Smooth muscle cell (in vitro differentiated cells): ENCODE measurements at regions not wholly inside any gene's neighbourhood (a gene's known extent, or its start where the extent isn't known, plus 50 kb on each side); places are given as distances from the start of the nearest gene placed in this dataset.
"Not testable (repeated sequence)": the region's sequence is repeated elsewhere in the genome, so short reads cannot be mapped to it uniquely, and the experiment has no call there.

Experiments used
- DNase-seq: peaks from one replicate; lab custom pipeline; 2025; ENCODE audit not compliant: unreplicated experiment; lab: John Stamatoyannopoulos, UW
- H2AFZ ChIP-seq: fragments of 200-600 bp; sonication (generic); 2 replicates; pipeline ENCODE4 v1.6.0; 2016; ENCODE audit warnings: antibody characterized with exemption, low read depth, mild to moderate bottlenecking
- H3F3A ChIP-seq: fragments of 200-600 bp; sonication (generic); 2 replicates; pipeline ENCODE4 v1.6.0; 2017; ENCODE audit warnings: antibody characterized with exemption, low read depth
- H3K27ac ChIP-seq: fragments of 200-600 bp; sonication (generic); 2 replicates; pipeline ENCODE4 v1.5.1; 2016; ENCODE audit warnings: low read depth, mild to moderate bottlenecking
- H3K27me3 ChIP-seq: fragments of 200-600 bp; sonication (generic); 2 replicates; pipeline ENCODE4 v1.6.1; 2016; ENCODE audit warnings: low read depth, mild to moderate bottlenecking
- H3K36me3 ChIP-seq: fragments of 200-600 bp; sonication (generic); 2 replicates; pipeline ENCODE4 v1.5.1; 2016; ENCODE audit warnings: low read depth
- H3K4me1 ChIP-seq: fragments of 200-600 bp; sonication (generic); 2 replicates; pipeline ENCODE4 v1.5.1; 2016; ENCODE audit warnings: low read depth
- H3K4me2 ChIP-seq: fragments of 200-600 bp; sonication (generic); 2 replicates; pipeline ENCODE4 v1.6.0; 2016; ENCODE audit warnings: mild to moderate bottlenecking
- H3K4me3 ChIP-seq: fragments of 200-600 bp; sonication (generic); 2 replicates; pipeline ENCODE4 v1.5.1; 2016; ENCODE audit warnings: mild to moderate bottlenecking
- H3K79me2 ChIP-seq: fragments of 200-600 bp; sonication (generic); 2 replicates; pipeline ENCODE4 v1.6.0; 2016; ENCODE audit warnings: low read depth, mild to moderate bottlenecking
- H3K9ac ChIP-seq: fragments of 200-600 bp; sonication (generic); 2 replicates; pipeline ENCODE4 v1.6.0; 2016; ENCODE audit warnings: low read depth
- H3K9me3 ChIP-seq: fragments of 200-600 bp; sonication (generic); replicated peaks from 2 replicates; pipeline ENCODE4 v1.5.1; 2016; ENCODE audit warnings: low read depth
- H4K20me1 ChIP-seq: fragments of 200-600 bp; sonication (generic); 2 replicates; pipeline ENCODE4 v1.6.0; 2016; ENCODE audit warnings: low read depth
- WGBS: methylation state at CpG from one replicate; pipeline ENCODE4 v1.1.7; 2016; ENCODE audit warnings: low lambda C conversion rate; 5-methylcytosine and 5-hydroxymethylcytosine counted together
- TF ChIP-seq, protein P1 (sequence below): fragments of 200-600 bp; sonication (generic); IDR thresholded peaks from 2 replicates; pipeline ENCODE4 v1.5.1; 2017; ENCODE audit warnings: borderline replicate concordance, mild to moderate bottlenecking, antibody characterized with exemption; ENCODE audit not compliant: insufficient read depth, poor library complexity, severe bottlenecking

GRCh38 chr6:51049983-51050877 is 231.6 kb downstream of the TFAP2B start:
- Histone ChIP-seq H3K9ac (no peak overlapping the region), H3K27ac (peak overlapping the region; percentile 54), H4K20me1 (no peaks in the 10 kb centered on the region), H3K9me3 (no peaks in the 10 kb centered on the region), H3K4me1 (no peaks in the 10 kb centered on the region), H3K4me2 (no peak overlapping the region), H2AFZ (no peak overlapping the region), H3F3A (no peaks in the 10 kb centered on the region), H3K4me3 (no peak overlapping the region), H3K79me2 (no peaks in the 10 kb centered on the region), H3K36me3 (no peaks in the 10 kb centered on the region), H3K27me3 (no peaks in the 10 kb centered on the region)
- WGBS, result 54% methylated on average over 2 of the region's 2 CpGs
- no peak for DNase-seq
- TF ChIP-seq, protein P1, sequence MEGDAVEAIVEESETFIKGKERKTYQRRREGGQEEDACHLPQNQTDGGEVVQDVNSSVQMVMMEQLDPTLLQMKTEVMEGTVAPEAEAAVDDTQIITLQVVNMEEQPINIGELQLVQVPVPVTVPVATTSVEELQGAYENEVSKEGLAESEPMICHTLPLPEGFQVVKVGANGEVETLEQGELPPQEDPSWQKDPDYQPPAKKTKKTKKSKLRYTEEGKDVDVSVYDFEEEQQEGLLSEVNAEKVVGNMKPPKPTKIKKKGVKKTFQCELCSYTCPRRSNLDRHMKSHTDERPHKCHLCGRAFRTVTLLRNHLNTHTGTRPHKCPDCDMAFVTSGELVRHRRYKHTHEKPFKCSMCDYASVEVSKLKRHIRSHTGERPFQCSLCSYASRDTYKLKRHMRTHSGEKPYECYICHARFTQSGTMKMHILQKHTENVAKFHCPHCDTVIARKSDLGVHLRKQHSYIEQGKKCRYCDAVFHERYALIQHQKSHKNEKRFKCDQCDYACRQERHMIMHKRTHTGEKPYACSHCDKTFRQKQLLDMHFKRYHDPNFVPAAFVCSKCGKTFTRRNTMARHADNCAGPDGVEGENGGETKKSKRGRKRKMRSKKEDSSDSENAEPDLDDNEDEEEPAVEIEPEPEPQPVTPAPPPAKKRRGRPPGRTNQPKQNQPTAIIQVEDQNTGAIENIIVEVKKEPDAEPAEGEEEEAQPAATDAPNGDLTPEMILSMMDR, result no peak

- H3F3A ChIP-seq, H4K20me1 ChIP-seq, H3K27me3 ChIP-seq, H3K9ac ChIP-seq, H3K9me3 ChIP-seq, H3K79me2 ChIP-seq, H3K4me1 ChIP-seq, H3K4me3 ChIP-seq, DNase-seq, H2AFZ ChIP-seq, H3K36me3 ChIP-seq, H3K4me2 ChIP-seq, H3K27ac ChIP-seq: not testable (repeated sequence)
- 81% methylated on average over 2 of the region's 2 CpGs for WGBS
These were observed 234.0 kb downstream of the TFAP2B start for GRCh38 chr6:51052716-51053115.

DNA sequence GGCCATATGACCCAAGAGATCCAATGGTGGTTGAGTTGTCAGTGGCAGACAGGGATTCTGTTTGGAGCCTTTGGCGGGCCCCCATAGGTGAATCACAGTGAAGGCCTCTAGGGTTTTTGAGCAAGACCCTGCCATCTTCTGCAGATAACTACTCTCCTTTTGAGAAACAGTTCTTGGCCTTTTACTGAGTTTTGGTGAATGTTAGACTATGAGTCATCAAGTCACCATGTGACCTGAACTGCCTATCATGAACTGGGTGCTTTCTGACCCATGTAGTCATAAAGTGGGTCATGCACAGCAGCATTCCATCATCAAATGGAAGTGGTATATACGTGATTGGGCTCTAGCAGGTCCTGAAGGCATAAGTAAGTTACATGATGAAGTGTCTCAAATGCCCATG is 236.6 kb downstream of the TFAP2B start:
- not testable (repeated sequence) for DNase-seq, H3K79me2 ChIP-seq, H3K36me3 ChIP-seq, H3K27ac ChIP-seq, H3K9me3 ChIP-seq, H3K27me3 ChIP-seq, H2AFZ ChIP-seq, H3F3A ChIP-seq, H3K9ac ChIP-seq, H4K20me1 ChIP-seq, H3K4me3 ChIP-seq, H3K4me1 ChIP-seq, H3K4me2 ChIP-seq
- WGBS, result 84% methylated on average over 2 of the region's 2 CpGs

DNA sequence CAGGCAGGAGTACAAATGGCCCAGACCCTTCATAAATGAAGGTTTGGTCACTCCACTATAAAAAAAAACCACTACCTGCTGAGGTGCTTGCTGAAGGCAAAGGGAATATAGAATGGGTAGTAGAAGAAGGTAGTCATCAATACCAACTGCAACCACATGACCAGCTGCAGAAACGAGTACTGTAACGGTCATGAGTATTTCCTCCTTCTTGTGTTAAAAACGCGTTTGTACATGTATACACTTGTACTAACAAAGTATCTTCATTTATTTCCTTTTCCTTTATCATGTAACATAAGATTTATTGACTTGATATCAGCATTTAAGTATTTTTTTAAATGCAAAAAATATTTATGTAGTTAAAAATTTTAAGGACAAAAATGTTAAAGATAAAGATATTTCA is 238.6 kb downstream of the TFAP2B start:
- H3K4me2 ChIP-seq, result no peak overlapping the region
- H3K4me1 ChIP-seq, result no peaks in the 10 kb centered on the region
- H4K20me1 ChIP-seq, result no peaks in the 10 kb centered on the region
- WGBS, result 90% methylated on average over 4 of the region's 4 CpGs
- H3K27ac ChIP-seq, result no peak overlapping the region
- H3F3A ChIP-seq, result no peaks in the 10 kb centered on the region
- H3K9ac ChIP-seq, result no peak overlapping the region
- TF ChIP-seq, protein P1, result no peak
- no peaks in the 10 kb centered on the region for H3K27me3 ChIP-seq
- H2AFZ ChIP-seq, result no peak overlapping the region
- H3K9me3 ChIP-seq, result no peaks in the 10 kb centered on the region
- H3K79me2 ChIP-seq, result no peaks in the 10 kb centered on the region
- no peak for DNase-seq
- no peak overlapping the region for H3K4me3 ChIP-seq
- no peaks in the 10 kb centered on the region for H3K36me3 ChIP-seq
